Ectodermal cell (in vitro differentiated cells): ENCODE measurements at regions not wholly inside any gene's neighbourhood (a gene's known extent, or its start where the extent isn't known, plus 50 kb on each side); places are given as distances from the start of the nearest gene placed in this dataset.
"Not testable (repeated sequence)": the region's sequence is repeated elsewhere in the genome, so short reads cannot be mapped to it uniquely, and the experiment has no call there.

Source experiments
- H3K27ac ChIP-seq: 2 replicates; pipeline ENCODE4 v1.7.0; 2013; ENCODE audit warnings: mild to moderate bottlenecking, low read depth, low read length; ENCODE audit not compliant: insufficient read depth, poor library complexity, severe bottlenecking
- H3K27me3 ChIP-seq: 2 replicates; pipeline ENCODE4 v1.7.0; 2013; ENCODE audit warnings: mild to moderate bottlenecking, low read length; ENCODE audit not compliant: insufficient read depth, control insufficient read depth, poor library complexity, severe bottlenecking
- H3K36me3 ChIP-seq: one replicate; pipeline ENCODE4 v1.7.0; 2013; ENCODE audit warnings: low read length; ENCODE audit not compliant: control insufficient read depth, insufficient read depth
- H3K4me1 ChIP-seq: one replicate; pipeline ENCODE4 v1.7.0; 2013; ENCODE audit warnings: low read length; ENCODE audit not compliant: control insufficient read depth, insufficient read depth
- H3K4me3 ChIP-seq: 2 replicates; pipeline ENCODE4 v1.7.0; 2013; ENCODE audit warnings: low read depth, low read length, control low read depth; ENCODE audit not compliant: insufficient read depth
- H3K9me3 ChIP-seq: 2 replicates; pipeline ENCODE4 v1.7.0; 2013; ENCODE audit warnings: mild to moderate bottlenecking, low read length, moderate library complexity; ENCODE audit not compliant: control insufficient read depth
- WGBS, 2 experiments: methylation state at CpG; one replicate each; pipeline ENCODE4 v1.1.7; 2013; ENCODE audit warnings: missing lambda C conversion rate in 2 of 2; 5-methylcytosine and 5-hydroxymethylcytosine counted together

GRCh38 chr12:38411946-38412345 lies 95.4 kb downstream of the ALG10B start:
- Histone ChIP-seq H3K27me3 (no peaks in the 10 kb centered on the region), H3K27ac (no peak overlapping the region)

GRCh38 chr12:38417101-38417500 lies 100.5 kb downstream of the ALG10B start:
- no peaks in the 10 kb centered on the region for H3K4me1 ChIP-seq
- WGBS, 2 experiments, result 92 to 100% methylated on average over 1 of the region's 1 CpG
- H3K4me3 ChIP-seq, result no peak overlapping the region
- H3K27ac ChIP-seq, result no peak overlapping the region
- no peaks in the 10 kb centered on the region for H3K36me3 ChIP-seq
- no peaks in the 10 kb centered on the region for H3K9me3 ChIP-seq
- no peaks in the 10 kb centered on the region for H3K27me3 ChIP-seq

More at GRCh38 chr12:38411946-38412345, 95.4 kb downstream of the ALG10B start:
- no peaks in the 10 kb centered on the region for H3K9me3 ChIP-seq
- H3K4me3 ChIP-seq, result no peak overlapping the region
- H3K36me3 ChIP-seq, result no peaks in the 10 kb centered on the region
- H3K4me1 ChIP-seq, result no peaks in the 10 kb centered on the region

- Histone ChIP-seq H3K9me3 (no peaks in the 10 kb centered on the region), H3K4me1 (peaks cover 11% of the 10 kb centered on the region), H3K4me3 (no peak overlapping the region), H3K27me3 (no peaks in the 10 kb centered on the region), H3K36me3 (no peaks in the 10 kb centered on the region), H3K27ac (no peak overlapping the region)
- WGBS, 2 experiments, result 83 to 100% methylated on average over 1 of the region's 1 CpG
These were observed 107.9 kb downstream of the ALG10B start for GRCh38 chr12:38424436-38424835.

- no peaks in the 10 kb centered on the region for H3K27me3 ChIP-seq
- H3K27ac ChIP-seq, result no peak overlapping the region
- no peak overlapping the region for H3K4me3 ChIP-seq
- peaks cover 11% of the 10 kb centered on the region for H3K4me1 ChIP-seq
- WGBS, 2 experiments, result 60 to 82% methylated on average over 1 of the region's 1 CpG
- H3K9me3 ChIP-seq, result no peaks in the 10 kb centered on the region
- no peaks in the 10 kb centered on the region for H3K36me3 ChIP-seq
These were observed 110.9 kb downstream of the ALG10B start for GRCh38 chr12:38427442-38427841.

GRCh38 chr12:38431921-38432320 lies 115.3 kb downstream of the ALG10B start:
- H3K4me1 ChIP-seq, result peaks cover 4% of the 10 kb centered on the region
- no peak overlapping the region for H3K27ac ChIP-seq
- H3K36me3 ChIP-seq, result no peaks in the 10 kb centered on the region
- H3K27me3 ChIP-seq, result no peaks in the 10 kb centered on the region
- WGBS, 2 experiments, result 91 to 95% methylated on average over 1 of the region's 1 CpG
- no peak overlapping the region for H3K4me3 ChIP-seq
- H3K9me3 ChIP-seq, result no peaks in the 10 kb centered on the region

GRCh38 chr12:38441871-38442281 lies 125.3 kb downstream of the ALG10B start:
- not testable (repeated sequence) for H3K36me3 ChIP-seq, H3K27me3 ChIP-seq, H3K27ac ChIP-seq, H3K9me3 ChIP-seq, H3K4me3 ChIP-seq, H3K4me1 ChIP-seq
- 92 to 93% methylated on average over 20 of the region's 20 CpGs for WGBS, 2 experiments

GRCh38 chr12:38445040-38445439 lies 128.5 kb downstream of the ALG10B start:
- 89 to 94% methylated on average over 2 of the region's 2 CpGs for WGBS, 2 experiments
- no peak overlapping the region for H3K27ac ChIP-seq
- no peaks in the 10 kb centered on the region for H3K36me3 ChIP-seq
- no peak overlapping the region for H3K4me3 ChIP-seq
- H3K9me3 ChIP-seq, result no peaks in the 10 kb centered on the region
- no peaks in the 10 kb centered on the region for H3K27me3 ChIP-seq
- no peaks in the 10 kb centered on the region for H3K4me1 ChIP-seq

- Histone ChIP-seq H3K27me3 (no peaks in the 10 kb centered on the region), H3K27ac (no peak overlapping the region), H3K4me1 (no peaks in the 10 kb centered on the region), H3K4me3 (no peak overlapping the region), H3K36me3 (no peaks in the 10 kb centered on the region), H3K9me3 (no peaks in the 10 kb centered on the region)
- WGBS, 2 experiments, result 78 to 91% methylated on average over 1 to 2 of the region's 2 CpGs
These were observed 132.4 kb downstream of the ALG10B start for GRCh38 chr12:38448991-38449390.

GRCh38 chr12:38456537-38457120 lies 140.1 kb downstream of the ALG10B start:
- H3K27me3 ChIP-seq, result no peaks in the 10 kb centered on the region
- no peak overlapping the region for H3K27ac ChIP-seq
- H3K4me1 ChIP-seq, result peaks cover 4% of the 10 kb centered on the region
- no peak overlapping the region for H3K4me3 ChIP-seq
- no peaks in the 10 kb centered on the region for H3K9me3 ChIP-seq
- WGBS, 2 experiments, result 83 to 89% methylated on average over 1 to 2 of the region's 2 CpGs
- H3K36me3 ChIP-seq, result no peaks in the 10 kb centered on the region

GRCh38 chr12:38465020-38465419 lies 148.4 kb downstream of the ALG10B start:
- Histone ChIP-seq H3K9me3 (no peaks in the 10 kb centered on the region), H3K27me3 (no peaks in the 10 kb centered on the region), H3K4me3 (no peak overlapping the region), H3K27ac (no peak overlapping the region), H3K36me3 (no peaks in the 10 kb centered on the region), H3K4me1 (no peaks in the 10 kb centered on the region)
- WGBS, 2 experiments, result 91 to 95% methylated on average over 5 of the region's 5 CpGs

- Histone ChIP-seq H3K27ac (no peak overlapping the region), H3K4me3 (no peak overlapping the region), H3K4me1 (no peaks in the 10 kb centered on the region), H3K9me3 (no peaks in the 10 kb centered on the region), H3K36me3 (no peaks in the 10 kb centered on the region), H3K27me3 (no peaks in the 10 kb centered on the region)
- WGBS, 2 experiments, result 86 to 90% methylated on average over 6 to 7 of the region's 7 CpGs
These were observed 153.1 kb downstream of the ALG10B start for GRCh38 chr12:38469715-38470114.
